ENCODE measurements at regions not wholly inside any gene's neighbourhood (a gene's known extent, or its start where the extent isn't known, plus 50 kb on each side); places are given as distances from the start of the nearest gene placed in this dataset.
"Not testable (repeated sequence)": the region's sequence is repeated elsewhere in the genome, so short reads cannot be mapped to it uniquely, and the experiment has no call there.

GRCh38 chr11:67761211-67761610 is 86.8 kb upstream of the ALDH3B2 start:
- FAIRE-seq: not testable (repeated sequence)

- not testable (repeated sequence) for FAIRE-seq
These were observed 84.9 kb upstream of the ALDH3B2 start for GRCh38 chr11:67759321-67759720.

- not testable (repeated sequence) for FAIRE-seq
These were observed 84.0 kb upstream of the ALDH3B2 start for GRCh38 chr11:67758467-67758866.

- not testable (repeated sequence) for FAIRE-seq
These were observed 83.6 kb upstream of the ALDH3B2 start for GRCh38 chr11:67758009-67758408.

- not testable (repeated sequence) for FAIRE-seq
These were observed 79.4 kb upstream of the ALDH3B2 start for GRCh38 chr11:67753820-67754219.

- FAIRE-seq: no peak
These were observed 70.8 kb upstream of the ALDH3B2 start for GRCh38 chr11:67745181-67745726.

GRCh38 chr11:67744231-67744630 is 69.8 kb upstream of the ALDH3B2 start:
- not testable (repeated sequence) for FAIRE-seq

- FAIRE-seq: not testable (repeated sequence)
These were observed 63.8 kb upstream of the ALDH3B2 start for GRCh38 chr11:67738231-67738630.

- not testable (repeated sequence) for FAIRE-seq
These were observed 63.2 kb upstream of the ALDH3B2 start for GRCh38 chr11:67737562-67738080.

- FAIRE-seq: no peak
These were observed 57.8 kb upstream of the ALDH3B2 start for GRCh38 chr11:67732045-67732787.

- FAIRE-seq: no peak
These were observed 57.2 kb upstream of the ALDH3B2 start for GRCh38 chr11:67731583-67731982.

GRCh38 chr11:67728163-67728571 is 53.7 kb upstream of the ALDH3B2 start:
- not testable (repeated sequence) for FAIRE-seq

GRCh38 chr11:67727066-67728040 is 52.9 kb upstream of the ALDH3B2 start:
- FAIRE-seq: not testable (repeated sequence)
